ENCODE measurements at regions not wholly inside any gene's neighbourhood (a gene's known extent, or its start where the extent isn't known, plus 50 kb on each side); places are given as distances from the start of the nearest gene placed in this dataset.

DNA sequence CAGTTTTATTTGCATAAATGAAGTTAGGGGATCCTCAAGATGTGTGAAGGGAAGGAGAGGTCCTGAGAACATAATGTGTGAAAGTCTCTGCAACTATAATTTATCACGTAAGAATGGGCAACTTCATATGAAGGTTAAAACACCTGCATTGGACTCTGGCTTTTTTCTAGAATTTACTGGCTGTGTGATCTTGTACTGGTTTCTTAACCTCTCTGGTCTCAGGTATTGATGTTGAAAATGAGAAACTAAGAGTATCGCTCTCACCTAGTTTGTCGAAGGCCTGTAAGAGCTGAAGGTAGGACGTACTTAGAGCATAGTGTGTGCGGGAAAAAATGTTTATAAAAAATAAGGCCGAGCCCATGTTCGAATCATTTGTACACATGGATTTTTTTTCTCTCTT is 280.5 kb downstream of the ICE1 start:
- TF ChIP-seq, protein P1, sequence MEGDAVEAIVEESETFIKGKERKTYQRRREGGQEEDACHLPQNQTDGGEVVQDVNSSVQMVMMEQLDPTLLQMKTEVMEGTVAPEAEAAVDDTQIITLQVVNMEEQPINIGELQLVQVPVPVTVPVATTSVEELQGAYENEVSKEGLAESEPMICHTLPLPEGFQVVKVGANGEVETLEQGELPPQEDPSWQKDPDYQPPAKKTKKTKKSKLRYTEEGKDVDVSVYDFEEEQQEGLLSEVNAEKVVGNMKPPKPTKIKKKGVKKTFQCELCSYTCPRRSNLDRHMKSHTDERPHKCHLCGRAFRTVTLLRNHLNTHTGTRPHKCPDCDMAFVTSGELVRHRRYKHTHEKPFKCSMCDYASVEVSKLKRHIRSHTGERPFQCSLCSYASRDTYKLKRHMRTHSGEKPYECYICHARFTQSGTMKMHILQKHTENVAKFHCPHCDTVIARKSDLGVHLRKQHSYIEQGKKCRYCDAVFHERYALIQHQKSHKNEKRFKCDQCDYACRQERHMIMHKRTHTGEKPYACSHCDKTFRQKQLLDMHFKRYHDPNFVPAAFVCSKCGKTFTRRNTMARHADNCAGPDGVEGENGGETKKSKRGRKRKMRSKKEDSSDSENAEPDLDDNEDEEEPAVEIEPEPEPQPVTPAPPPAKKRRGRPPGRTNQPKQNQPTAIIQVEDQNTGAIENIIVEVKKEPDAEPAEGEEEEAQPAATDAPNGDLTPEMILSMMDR (IDR thresholded peaks at IDR 0.05) = no peak
- TF ChIP-seq EZH2 (IDR thresholded peaks at IDR 0.05) = no peak
- TF ChIP-seq EZH2phosphoT487 (IDR thresholded peaks at IDR 0.05) = no peak

Data from neural progenitor cell (in vitro differentiated cells).